ENCODE measurements at regions not wholly inside any gene's neighbourhood (a gene's known extent, or its start where the extent isn't known, plus 50 kb on each side); places are given as distances from the start of the nearest gene placed in this dataset.

GRCh38 chr6:156651486-156651885 is 125.7 kb upstream of the ARID1B start:
- no peak for DNase-seq (ENCODE audit: low read depth)
- no peak overlapping the region for H3K4me3 ChIP-seq (ENCODE audit: low read depth, low read length)
- TF ChIP-seq, protein P1, sequence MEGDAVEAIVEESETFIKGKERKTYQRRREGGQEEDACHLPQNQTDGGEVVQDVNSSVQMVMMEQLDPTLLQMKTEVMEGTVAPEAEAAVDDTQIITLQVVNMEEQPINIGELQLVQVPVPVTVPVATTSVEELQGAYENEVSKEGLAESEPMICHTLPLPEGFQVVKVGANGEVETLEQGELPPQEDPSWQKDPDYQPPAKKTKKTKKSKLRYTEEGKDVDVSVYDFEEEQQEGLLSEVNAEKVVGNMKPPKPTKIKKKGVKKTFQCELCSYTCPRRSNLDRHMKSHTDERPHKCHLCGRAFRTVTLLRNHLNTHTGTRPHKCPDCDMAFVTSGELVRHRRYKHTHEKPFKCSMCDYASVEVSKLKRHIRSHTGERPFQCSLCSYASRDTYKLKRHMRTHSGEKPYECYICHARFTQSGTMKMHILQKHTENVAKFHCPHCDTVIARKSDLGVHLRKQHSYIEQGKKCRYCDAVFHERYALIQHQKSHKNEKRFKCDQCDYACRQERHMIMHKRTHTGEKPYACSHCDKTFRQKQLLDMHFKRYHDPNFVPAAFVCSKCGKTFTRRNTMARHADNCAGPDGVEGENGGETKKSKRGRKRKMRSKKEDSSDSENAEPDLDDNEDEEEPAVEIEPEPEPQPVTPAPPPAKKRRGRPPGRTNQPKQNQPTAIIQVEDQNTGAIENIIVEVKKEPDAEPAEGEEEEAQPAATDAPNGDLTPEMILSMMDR (IDR thresholded peaks at IDR 0.05; ENCODE audit: insufficient read depth, low read depth, low read length, missing control alignments) = no peak

- DNase-seq (ENCODE audit: low read depth) = no peak
- TF ChIP-seq, protein P1 (IDR thresholded peaks at IDR 0.05; ENCODE audit: insufficient read depth, low read depth, low read length, missing control alignments) = no peak
These were observed 126.2 kb upstream of the ARID1B start for GRCh38 chr6:156650896-156651390.

DNA sequence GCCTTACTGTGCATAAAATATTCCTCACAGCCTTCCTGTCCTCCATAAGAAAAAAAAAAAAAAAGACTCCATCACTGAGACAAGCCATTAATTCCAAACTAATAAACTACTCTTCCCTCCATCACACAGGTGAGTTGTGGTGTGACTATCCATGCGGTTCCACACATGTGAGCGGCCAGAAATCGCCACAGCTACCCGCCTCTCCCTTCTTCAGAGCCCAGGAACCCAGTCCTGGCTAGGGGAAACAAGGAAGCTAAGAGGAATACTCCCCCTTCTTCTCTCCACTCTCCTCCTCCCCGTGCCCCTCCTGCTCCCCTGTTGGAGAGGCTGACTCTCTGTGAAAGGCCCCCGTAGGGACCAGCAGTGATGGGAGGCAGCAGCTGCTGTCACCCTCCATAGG is 128.6 kb upstream of the ARID1B start:
- TF ChIP-seq, protein P1 (IDR thresholded peaks at IDR 0.05; ENCODE audit: insufficient read depth, low read depth, low read length, missing control alignments) = no peak
- no peak for DNase-seq (ENCODE audit: low read depth)
- no peak overlapping the region for H3K4me3 ChIP-seq (ENCODE audit: low read depth, low read length)

More at GRCh38 chr6:156650896-156651390, 126.2 kb upstream of the ARID1B start:
- H3K4me3 ChIP-seq (ENCODE audit: low read depth, low read length) = no peak overlapping the region

- TF ChIP-seq, protein P1 (IDR thresholded peaks at IDR 0.05; ENCODE audit: insufficient read depth, low read depth, low read length, missing control alignments) = no peak
- H3K4me3 ChIP-seq (ENCODE audit: low read depth, low read length) = no peak overlapping the region
- DNase-seq (ENCODE audit: low read depth) = no peak
These were observed 129.2 kb upstream of the ARID1B start for GRCh38 chr6:156647991-156648390.

DNA sequence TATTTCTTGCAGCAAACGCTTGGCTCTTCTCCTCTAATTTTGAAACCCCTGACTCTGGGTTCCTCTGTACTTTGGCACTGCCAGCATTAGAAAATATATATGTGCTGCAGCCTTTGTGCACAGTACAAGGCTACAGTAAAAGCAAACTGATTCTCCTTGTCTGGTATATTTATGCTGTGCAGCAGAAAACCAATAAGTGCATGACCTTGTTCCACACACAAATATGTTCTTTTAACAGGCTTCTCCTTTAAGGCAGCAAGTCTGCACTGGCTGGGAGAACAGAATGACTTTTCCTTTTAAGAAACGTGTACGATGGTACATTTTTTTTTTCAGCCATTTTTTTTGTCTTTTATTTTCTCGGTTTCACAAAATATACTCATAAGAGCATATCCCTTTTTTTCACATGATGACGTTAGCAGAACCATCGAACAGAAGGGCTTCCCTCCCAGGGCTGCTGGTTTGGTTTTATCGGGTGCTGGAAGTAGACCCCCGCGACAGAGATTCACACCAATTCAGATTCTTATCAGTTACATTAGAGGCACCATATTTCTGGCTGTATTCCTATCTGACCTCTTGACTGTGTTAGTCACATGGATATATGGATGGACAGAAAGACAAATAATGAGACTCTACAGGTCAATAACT is 129.9 kb upstream of the ARID1B start:
- TF ChIP-seq, protein P1 (IDR thresholded peaks at IDR 0.05; ENCODE audit: insufficient read depth, low read depth, low read length, missing control alignments) = no peak
- no peak overlapping the region for H3K4me3 ChIP-seq (ENCODE audit: low read depth, low read length)
- no peak for DNase-seq (ENCODE audit: low read depth)

DNA sequence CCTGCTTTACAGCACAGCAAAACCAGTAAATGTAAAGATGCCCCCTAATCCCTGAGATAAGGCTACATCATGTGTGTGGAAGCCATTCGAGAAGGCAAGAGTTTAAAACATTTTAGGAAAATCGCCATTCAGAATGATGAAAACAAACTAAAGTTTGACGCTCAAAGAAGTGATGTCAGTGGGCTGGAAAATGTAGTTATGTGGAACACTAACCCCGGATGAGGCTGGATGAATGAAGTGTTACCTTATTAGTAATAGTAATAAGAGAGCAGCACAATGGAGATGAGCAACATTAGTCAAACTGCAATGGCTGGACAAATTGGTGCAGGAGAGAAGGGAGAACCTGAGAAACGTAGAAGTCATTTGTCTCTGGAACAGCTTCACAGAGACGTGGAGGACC is 130.7 kb upstream of the ARID1B start:
- no peak for DNase-seq (ENCODE audit: low read depth)
- TF ChIP-seq, protein P1 (IDR thresholded peaks at IDR 0.05; ENCODE audit: insufficient read depth, low read depth, low read length, missing control alignments) = no peak
- no peak overlapping the region for H3K4me3 ChIP-seq (ENCODE audit: low read depth, low read length)

DNA sequence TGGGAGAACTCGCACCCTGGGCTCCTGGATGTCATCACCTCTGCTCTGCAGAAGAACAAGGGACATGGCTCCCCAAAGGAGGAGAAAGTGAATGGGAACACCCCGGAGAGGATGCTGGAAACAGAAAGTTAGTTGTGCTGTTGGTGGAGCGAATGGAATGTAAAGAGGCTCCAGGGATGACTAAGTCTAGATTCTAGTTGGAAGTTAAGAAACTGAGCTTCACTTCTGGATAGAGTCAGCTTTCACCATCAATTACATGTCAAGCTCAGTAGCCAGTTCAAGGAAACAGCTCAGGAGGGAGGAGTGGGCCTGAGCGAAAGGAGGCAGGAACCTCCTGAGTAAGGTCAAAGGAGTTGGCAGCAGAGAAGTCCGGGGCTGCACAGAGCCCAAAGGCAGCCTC is 132.1 kb upstream of the ARID1B start:
- DNase-seq (ENCODE audit: low read depth) = no peak
- TF ChIP-seq, protein P1 (IDR thresholded peaks at IDR 0.05; ENCODE audit: insufficient read depth, low read depth, low read length, missing control alignments) = no peak
- no peak overlapping the region for H3K4me3 ChIP-seq (ENCODE audit: low read depth, low read length)
